GM12878 (cell line): ENCODE measurements at regions not wholly inside any gene's neighbourhood (a gene's known extent, or its start where the extent isn't known, plus 50 kb on each side); places are given as distances from the start of the nearest gene placed in this dataset.

Experiments used
- JUND ChIP-seq: IDR thresholded peaks from 2 replicates; pipeline ENCODE4 v1.6.1; 2012; ENCODE audit warnings: low read depth, mild to moderate bottlenecking, low read length, improper control_type of control experiment, moderate library complexity
- WRNIP1 ChIP-seq: IDR thresholded peaks from 2 replicates; pipeline ENCODE4 v1.6.1; 2011; ENCODE audit warnings: low read depth, low read length, improper control_type of control experiment, borderline replicate concordance
- TF ChIP-seq, protein P1 (sequence below): fragments of 450-650 bp; IDR thresholded peaks from 2 replicates; pipeline ENCODE4 v1.6.1; 2017; ENCODE audit warnings: mild to moderate bottlenecking, moderate library complexity
- TF ChIP-seq, protein P2 (sequence below): fragments of 450-650 bp; IDR thresholded peaks from 2 replicates; pipeline ENCODE4 v1.6.1; 2016; ENCODE audit warnings: mild to moderate bottlenecking
- TF ChIP-seq, protein P3 (sequence below): fragments of 450-650 bp; formaldehyde crosslinking; IDR thresholded peaks from 2 replicates; pipeline ENCODE4 v1.4.0; 2022; ENCODE audit warnings: mild to moderate bottlenecking, moderate library complexity

DNA sequence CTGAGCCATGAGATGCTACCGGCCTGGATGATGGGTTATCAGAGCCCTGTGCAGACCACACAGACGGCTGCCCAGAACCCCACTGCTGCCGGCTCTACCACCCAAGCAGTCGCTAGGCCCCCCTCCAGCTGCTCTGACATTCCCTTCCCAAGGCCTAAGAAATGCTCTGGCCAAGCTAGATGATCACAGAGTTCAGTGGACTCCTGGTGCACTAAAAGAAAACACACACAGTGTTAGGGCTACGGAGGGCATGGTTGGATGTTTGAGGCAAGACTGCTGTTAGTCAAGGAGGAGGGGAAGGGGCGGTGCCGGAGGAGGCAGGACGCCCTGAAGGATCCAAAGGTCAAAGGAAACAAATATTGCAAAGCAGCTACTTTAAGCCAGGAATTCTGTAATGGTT lies 174.5 kb downstream of the MYCN start (continued):
- TF ChIP-seq, protein P1, sequence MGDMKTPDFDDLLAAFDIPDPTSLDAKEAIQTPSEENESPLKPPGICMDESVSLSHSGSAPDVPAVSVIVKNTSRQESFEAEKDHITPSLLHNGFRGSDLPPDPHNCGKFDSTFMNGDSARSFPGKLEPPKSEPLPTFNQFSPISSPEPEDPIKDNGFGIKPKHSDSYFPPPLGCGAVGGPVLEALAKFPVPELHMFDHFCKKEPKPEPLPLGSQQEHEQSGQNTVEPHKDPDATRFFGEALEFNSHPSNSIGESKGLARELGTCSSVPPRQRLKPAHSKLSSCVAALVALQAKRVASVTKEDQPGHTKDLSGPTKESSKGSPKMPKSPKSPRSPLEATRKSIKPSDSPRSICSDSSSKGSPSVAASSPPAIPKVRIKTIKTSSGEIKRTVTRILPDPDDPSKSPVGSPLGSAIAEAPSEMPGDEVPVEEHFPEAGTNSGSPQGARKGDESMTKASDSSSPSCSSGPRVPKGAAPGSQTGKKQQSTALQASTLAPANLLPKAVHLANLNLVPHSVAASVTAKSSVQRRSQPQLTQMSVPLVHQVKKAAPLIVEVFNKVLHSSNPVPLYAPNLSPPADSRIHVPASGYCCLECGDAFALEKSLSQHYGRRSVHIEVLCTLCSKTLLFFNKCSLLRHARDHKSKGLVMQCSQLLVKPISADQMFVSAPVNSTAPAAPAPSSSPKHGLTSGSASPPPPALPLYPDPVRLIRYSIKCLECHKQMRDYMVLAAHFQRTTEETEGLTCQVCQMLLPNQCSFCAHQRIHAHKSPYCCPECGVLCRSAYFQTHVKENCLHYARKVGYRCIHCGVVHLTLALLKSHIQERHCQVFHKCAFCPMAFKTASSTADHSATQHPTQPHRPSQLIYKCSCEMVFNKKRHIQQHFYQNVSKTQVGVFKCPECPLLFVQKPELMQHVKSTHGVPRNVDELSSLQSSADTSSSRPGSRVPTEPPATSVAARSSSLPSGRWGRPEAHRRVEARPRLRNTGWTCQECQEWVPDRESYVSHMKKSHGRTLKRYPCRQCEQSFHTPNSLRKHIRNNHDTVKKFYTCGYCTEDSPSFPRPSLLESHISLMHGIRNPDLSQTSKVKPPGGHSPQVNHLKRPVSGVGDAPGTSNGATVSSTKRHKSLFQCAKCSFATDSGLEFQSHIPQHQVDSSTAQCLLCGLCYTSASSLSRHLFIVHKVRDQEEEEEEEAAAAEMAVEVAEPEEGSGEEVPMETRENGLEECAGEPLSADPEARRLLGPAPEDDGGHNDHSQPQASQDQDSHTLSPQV: no peak
- TF ChIP-seq JUND (no peak), WRNIP1 (no peak)
- TF ChIP-seq, protein P2, sequence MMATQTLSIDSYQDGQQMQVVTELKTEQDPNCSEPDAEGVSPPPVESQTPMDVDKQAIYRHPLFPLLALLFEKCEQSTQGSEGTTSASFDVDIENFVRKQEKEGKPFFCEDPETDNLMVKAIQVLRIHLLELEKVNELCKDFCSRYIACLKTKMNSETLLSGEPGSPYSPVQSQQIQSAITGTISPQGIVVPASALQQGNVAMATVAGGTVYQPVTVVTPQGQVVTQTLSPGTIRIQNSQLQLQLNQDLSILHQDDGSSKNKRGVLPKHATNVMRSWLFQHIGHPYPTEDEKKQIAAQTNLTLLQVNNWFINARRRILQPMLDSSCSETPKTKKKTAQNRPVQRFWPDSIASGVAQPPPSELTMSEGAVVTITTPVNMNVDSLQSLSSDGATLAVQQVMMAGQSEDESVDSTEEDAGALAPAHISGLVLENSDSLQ: no peak
- TF ChIP-seq, protein P3, sequence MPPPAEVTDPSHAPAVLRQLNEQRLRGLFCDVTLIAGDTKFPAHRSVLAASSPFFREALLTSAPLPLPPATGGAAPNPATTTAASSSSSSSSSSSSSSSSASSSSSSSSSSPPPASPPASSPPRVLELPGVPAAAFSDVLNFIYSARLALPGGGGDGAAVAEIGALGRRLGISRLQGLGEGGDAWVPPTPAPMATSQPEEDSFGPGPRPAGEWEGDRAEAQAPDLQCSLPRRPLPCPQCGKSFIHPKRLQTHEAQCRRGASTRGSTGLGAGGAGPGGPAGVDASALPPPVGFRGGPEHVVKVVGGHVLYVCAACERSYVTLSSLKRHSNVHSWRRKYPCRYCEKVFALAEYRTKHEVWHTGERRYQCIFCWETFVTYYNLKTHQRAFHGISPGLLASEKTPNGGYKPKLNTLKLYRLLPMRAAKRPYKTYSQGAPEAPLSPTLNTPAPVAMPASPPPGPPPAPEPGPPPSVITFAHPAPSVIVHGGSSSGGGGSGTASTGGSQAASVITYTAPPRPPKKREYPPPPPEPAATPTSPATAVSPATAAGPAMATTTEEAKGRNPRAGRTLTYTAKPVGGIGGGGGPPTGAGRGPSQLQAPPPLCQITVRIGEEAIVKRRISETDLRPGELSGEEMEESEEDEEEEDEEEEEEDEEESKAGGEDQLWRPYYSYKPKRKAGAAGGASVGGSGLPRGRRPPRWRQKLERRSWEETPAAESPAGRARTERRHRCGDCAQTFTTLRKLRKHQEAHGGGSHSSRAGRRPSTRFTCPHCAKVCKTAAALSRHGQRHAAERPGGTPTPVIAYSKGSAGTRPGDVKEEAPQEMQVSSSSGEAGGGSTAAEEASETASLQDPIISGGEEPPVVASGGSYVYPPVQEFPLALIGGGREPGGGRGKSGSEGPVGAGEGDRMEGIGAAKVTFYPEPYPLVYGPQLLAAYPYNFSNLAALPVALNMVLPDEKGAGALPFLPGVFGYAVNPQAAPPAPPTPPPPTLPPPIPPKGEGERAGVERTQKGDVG (CRISPR knock-in tag): no peak
